Progenitor cell of endocrine pancreas (in vitro differentiated cells): ENCODE measurements at regions not wholly inside any gene's neighbourhood (a gene's known extent, or its start where the extent isn't known, plus 50 kb on each side); places are given as distances from the start of the nearest gene placed in this dataset.

Experiments used
- DNase-seq: peaks from one replicate; pipeline ENCODE4 v3.0.0; 2021; ENCODE audit warnings: low spot score; ENCODE audit not compliant: unreplicated experiment
- H3K27ac Mint-ChIP-seq: 2 replicates; pipeline ENCODE4 v1.8.0; 2021; ENCODE audit warnings: mild to moderate bottlenecking, moderate library complexity, mixed read lengths
- H3K27me3 Mint-ChIP-seq: 2 replicates; pipeline ENCODE4 v1.8.0; 2021; ENCODE audit warnings: mixed read lengths
- H3K36me3 Mint-ChIP-seq: 2 replicates; pipeline ENCODE4 v1.8.0; 2022; ENCODE audit warnings: mixed read lengths; ENCODE audit not compliant: insufficient read depth
- H3K4me1 Mint-ChIP-seq: 2 replicates; pipeline ENCODE4 v1.8.0; 2021; ENCODE audit warnings: low read depth, mixed read lengths
- H3K4me3 Mint-ChIP-seq: 2 replicates; pipeline ENCODE4 v1.8.0; 2021; ENCODE audit warnings: low read depth, mild to moderate bottlenecking, moderate library complexity, mixed read lengths
- H3K9me3 Mint-ChIP-seq: 2 replicates; pipeline ENCODE4 v1.8.0; 2021; ENCODE audit warnings: low read depth, mixed read lengths
- TF ChIP-seq, protein P1 (sequence below): fragments of 200-600 bp; sonication (generic); IDR thresholded peaks from one replicate; pipeline ENCODE4 v1.5.0; 2021; ENCODE audit warnings: antibody characterized with exemption, mild to moderate bottlenecking; ENCODE audit not compliant: unreplicated experiment

DNA sequence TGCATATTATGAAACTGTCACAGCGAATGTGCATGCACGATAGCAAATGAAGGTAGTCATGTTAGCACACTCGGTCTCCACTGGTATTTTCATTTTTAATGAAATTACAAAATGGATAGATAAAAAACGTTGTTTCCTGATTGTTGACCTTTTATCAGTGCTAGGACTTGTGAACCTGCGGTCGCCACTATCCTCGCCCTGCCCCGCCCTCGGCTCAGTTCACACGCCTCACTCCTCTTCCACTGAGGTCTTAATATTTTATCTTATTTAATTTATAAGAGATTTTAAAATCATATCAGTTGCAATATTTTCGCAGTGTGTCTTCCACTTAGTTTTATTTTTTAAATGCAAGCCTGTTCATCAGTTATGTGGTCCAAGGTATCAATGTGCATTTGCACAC is 382.6 kb upstream of the IRX4 start:
- TF ChIP-seq, protein P1, sequence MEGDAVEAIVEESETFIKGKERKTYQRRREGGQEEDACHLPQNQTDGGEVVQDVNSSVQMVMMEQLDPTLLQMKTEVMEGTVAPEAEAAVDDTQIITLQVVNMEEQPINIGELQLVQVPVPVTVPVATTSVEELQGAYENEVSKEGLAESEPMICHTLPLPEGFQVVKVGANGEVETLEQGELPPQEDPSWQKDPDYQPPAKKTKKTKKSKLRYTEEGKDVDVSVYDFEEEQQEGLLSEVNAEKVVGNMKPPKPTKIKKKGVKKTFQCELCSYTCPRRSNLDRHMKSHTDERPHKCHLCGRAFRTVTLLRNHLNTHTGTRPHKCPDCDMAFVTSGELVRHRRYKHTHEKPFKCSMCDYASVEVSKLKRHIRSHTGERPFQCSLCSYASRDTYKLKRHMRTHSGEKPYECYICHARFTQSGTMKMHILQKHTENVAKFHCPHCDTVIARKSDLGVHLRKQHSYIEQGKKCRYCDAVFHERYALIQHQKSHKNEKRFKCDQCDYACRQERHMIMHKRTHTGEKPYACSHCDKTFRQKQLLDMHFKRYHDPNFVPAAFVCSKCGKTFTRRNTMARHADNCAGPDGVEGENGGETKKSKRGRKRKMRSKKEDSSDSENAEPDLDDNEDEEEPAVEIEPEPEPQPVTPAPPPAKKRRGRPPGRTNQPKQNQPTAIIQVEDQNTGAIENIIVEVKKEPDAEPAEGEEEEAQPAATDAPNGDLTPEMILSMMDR = no peak
- Mint-ChIP-seq H3K4me1 (no peaks in the 10 kb centered on the region), H3K36me3 (no peaks in the 10 kb centered on the region), H3K27ac (no peak overlapping the region), H3K4me3 (no peak overlapping the region), H3K9me3 (peaks cover 5% of the 10 kb centered on the region), H3K27me3 (peaks cover 43% of the 10 kb centered on the region)
- DNase-seq = no peak

DNA sequence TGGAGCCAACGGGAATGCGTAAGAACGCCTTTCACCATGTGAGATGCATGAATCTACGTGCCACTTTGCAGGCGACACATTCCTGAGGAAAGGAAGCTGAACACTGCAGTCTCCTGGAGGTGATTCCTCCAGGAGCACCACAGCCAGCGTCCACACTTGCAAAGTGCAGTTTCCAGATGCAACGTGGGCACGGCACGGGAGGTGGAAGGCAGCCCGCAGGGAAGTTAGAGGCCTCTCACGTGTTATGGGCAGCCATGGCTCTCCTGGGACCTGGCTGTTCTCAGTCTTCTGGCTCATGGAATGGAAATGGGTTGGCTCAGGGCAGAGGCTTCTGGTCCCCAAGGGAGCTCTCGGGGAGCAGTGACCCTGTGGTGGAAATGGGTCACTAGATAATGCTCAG is 381.0 kb upstream of the IRX4 start:
- H3K9me3 Mint-ChIP-seq = peaks cover 5% of the 10 kb centered on the region
- TF ChIP-seq, protein P1 = no peak
- no peak for DNase-seq
- H3K36me3 Mint-ChIP-seq = no peaks in the 10 kb centered on the region
- no peak overlapping the region for H3K27ac Mint-ChIP-seq
- H3K4me3 Mint-ChIP-seq = no peak overlapping the region
- H3K27me3 Mint-ChIP-seq = peaks cover 37% of the 10 kb centered on the region
- no peaks in the 10 kb centered on the region for H3K4me1 Mint-ChIP-seq

DNA sequence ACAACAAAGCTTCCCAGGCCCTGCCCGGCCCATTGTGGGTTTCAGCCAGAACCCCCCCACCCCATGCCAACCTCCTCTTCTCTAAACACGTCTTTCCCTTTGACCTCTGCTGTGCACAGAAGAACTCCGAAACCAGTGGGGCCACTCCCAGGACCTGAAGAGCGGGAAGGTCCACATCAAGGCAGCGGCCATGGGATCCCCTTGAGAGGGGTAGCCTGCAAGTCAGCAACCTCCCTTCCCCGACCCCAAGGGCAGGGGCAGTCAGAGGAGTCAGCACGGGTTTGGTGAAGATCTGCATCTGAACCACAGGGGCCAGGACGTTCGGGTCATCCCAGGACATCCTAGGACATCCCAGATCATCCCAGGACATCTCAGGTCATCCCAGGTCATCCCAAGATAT is 379.9 kb upstream of the IRX4 start:
- TF ChIP-seq, protein P1 = no peak
- Mint-ChIP-seq H3K4me3 (no peak overlapping the region), H3K27ac (no peak overlapping the region), H3K36me3 (no peaks in the 10 kb centered on the region), H3K27me3 (peaks cover 38% of the 10 kb centered on the region), H3K4me1 (no peaks in the 10 kb centered on the region), H3K9me3 (peaks cover 1% of the 10 kb centered on the region)
- no peak for DNase-seq

DNA sequence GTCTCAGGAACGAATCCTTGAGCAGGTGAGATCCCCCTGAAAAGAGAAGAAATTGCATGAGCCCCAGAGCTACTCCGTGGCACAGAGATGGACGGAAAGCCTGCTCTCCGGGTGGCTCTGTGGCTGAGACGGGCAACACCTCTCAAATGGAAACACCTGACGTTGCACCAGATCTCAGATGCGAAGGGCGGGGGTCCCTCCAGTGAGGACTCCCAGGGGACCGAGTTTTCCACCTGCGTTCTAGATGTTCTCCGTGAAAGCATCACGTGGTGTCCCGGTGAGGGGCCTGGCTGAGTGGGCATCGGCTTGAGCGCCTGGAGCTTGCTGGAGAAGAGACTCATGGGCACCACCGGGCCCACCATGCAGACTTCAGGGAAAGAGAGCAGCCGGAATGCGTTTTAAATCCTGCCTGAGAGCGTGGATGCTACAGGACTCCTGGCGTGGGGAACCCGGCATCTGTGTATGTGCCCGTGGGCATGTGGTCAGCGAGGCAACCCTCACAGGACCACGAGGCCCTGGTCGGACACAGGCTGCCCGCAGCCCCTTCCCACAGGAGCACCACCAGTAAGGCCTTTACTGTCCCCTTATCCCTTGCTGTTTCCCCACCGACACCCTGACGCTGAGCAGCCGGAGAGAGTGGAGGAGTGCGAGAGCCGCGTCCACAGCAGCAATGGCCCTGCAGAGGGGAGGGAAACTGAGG is 378.4 kb upstream of the IRX4 start:
- DNase-seq = no peak
- no peak overlapping the region for H3K4me3 Mint-ChIP-seq
- no peaks in the 10 kb centered on the region for H3K4me1 Mint-ChIP-seq
- H3K27me3 Mint-ChIP-seq = peaks cover 44% of the 10 kb centered on the region
- TF ChIP-seq, protein P1 = no peak
- H3K36me3 Mint-ChIP-seq = no peaks in the 10 kb centered on the region
- no peaks in the 10 kb centered on the region for H3K9me3 Mint-ChIP-seq
- H3K27ac Mint-ChIP-seq = no peak overlapping the region

DNA sequence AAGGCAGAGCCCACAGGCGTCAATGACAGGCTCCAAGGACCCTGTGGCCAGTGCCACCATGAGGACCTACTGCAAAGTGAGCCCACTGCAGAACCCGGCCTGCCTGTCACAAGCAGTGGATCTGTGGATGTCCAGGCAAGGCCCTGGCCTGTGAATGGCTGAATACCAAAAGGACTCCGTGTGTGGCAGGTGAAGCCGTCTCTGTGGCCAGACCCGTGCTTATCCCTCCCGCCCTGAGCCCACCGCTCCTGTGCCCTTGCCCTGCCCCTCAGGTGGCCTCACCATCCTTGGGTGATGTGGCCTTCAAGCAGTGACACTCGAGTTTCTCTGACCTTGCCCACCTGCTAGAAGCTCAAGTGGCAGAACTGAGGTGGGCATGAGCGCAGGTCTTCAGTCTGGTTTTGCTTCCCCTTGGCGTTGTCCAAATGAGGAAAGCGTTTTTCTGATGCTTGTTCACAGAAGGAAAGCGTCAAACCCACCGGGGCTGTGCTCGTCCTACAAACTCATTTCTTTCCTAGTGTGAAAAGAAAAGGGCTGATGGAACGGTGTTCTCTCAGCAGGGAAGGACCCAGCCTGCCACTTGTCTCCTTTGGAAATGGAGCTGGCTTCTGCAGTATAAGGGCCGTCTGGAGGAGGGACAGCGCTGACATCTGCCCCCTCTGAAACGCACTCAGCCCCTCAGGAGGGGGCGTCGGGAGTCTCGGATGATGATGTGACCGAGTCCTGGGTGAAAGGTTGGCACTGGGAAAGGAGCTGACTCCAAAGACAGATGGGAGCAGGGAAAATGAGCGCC is 377.7 kb upstream of the IRX4 start:
- Mint-ChIP-seq H3K4me1 (no peaks in the 10 kb centered on the region), H3K4me3 (no peak overlapping the region)
- TF ChIP-seq, protein P1 = no peak

More for the DNA sequence above, 377.7 kb upstream of the IRX4 start:
- Mint-ChIP-seq H3K27me3 (peaks cover 49% of the 10 kb centered on the region), H3K36me3 (no peaks in the 10 kb centered on the region), H3K27ac (no peak overlapping the region), H3K9me3 (no peaks in the 10 kb centered on the region)
- DNase-seq = no peak
